ENCODE measurements at regions not wholly inside any gene's neighbourhood (a gene's known extent, or its start where the extent isn't known, plus 50 kb on each side); places are given as distances from the start of the nearest gene placed in this dataset.
"Not testable (repeated sequence)": the region's sequence is repeated elsewhere in the genome, so short reads cannot be mapped to it uniquely, and the experiment has no call there.

GRCh38 chr4:79225360-79225759, 100.5 kb downstream of the NAA11 start:
- in situ Hi-C loops (cut with HindIII; ENCODE audit: low pct_unique_long_range_greater_than_20kb, low sequenced_read_pairs): no loop called here
- no peak for DNase-seq (ENCODE audit: low read depth)

- DNase-seq (ENCODE audit: low read depth): no peak
- in situ Hi-C loops (cut with HindIII; ENCODE audit: low pct_unique_long_range_greater_than_20kb, low sequenced_read_pairs): no loop called here
Observed at GRCh38 chr4:79224777-79225104, 101.1 kb downstream of the NAA11 start.

- DNase-seq (ENCODE audit: low read depth): no peak
- in situ Hi-C loops (cut with HindIII; ENCODE audit: low pct_unique_long_range_greater_than_20kb, low sequenced_read_pairs): no loop called here
Observed at GRCh38 chr4:79223993-79224776, 101.7 kb downstream of the NAA11 start.

GRCh38 chr4:79217025-79217424, 108.8 kb downstream of the NAA11 start:
- in situ Hi-C loops (cut with HindIII; ENCODE audit: low pct_unique_long_range_greater_than_20kb, low sequenced_read_pairs): no loop called here
- no peak for DNase-seq (ENCODE audit: low read depth)

- no peak for DNase-seq (ENCODE audit: low read depth)
- in situ Hi-C loops (cut with HindIII; ENCODE audit: low pct_unique_long_range_greater_than_20kb, low sequenced_read_pairs): no loop called here
Observed at GRCh38 chr4:79213702-79214101, 112.2 kb downstream of the NAA11 start.

GRCh38 chr4:79213010-79213409, 112.9 kb downstream of the NAA11 start:
- in situ Hi-C loops (cut with HindIII; ENCODE audit: low pct_unique_long_range_greater_than_20kb, low sequenced_read_pairs): no loop called here
- no peak for DNase-seq (ENCODE audit: low read depth)

- in situ Hi-C loops (cut with HindIII; ENCODE audit: low pct_unique_long_range_greater_than_20kb, low sequenced_read_pairs): no loop called here
Observed at GRCh38 chr4:79212311-79212710, 113.5 kb downstream of the NAA11 start.

GRCh38 chr4:79211490-79211889, 114.4 kb downstream of the NAA11 start:
- DNase-seq (ENCODE audit: low read depth): no peak
- in situ Hi-C loops (cut with HindIII; ENCODE audit: low pct_unique_long_range_greater_than_20kb, low sequenced_read_pairs): no loop called here

More at GRCh38 chr4:79212311-79212710, 113.5 kb downstream of the NAA11 start:
- no peak for DNase-seq (ENCODE audit: low read depth)

GRCh38 chr4:79210636-79211049, 115.2 kb downstream of the NAA11 start:
- in situ Hi-C loops (cut with HindIII; ENCODE audit: low pct_unique_long_range_greater_than_20kb, low sequenced_read_pairs): no loop called here
- no peak for DNase-seq (ENCODE audit: low read depth)

- in situ Hi-C loops (cut with HindIII; ENCODE audit: low pct_unique_long_range_greater_than_20kb, low sequenced_read_pairs): no loop called here
- peak; percentile 86 for DNase-seq (ENCODE audit: low read depth)
Observed at GRCh38 chr4:79209822-79210635, 115.8 kb downstream of the NAA11 start.

GRCh38 chr4:79209081-79209480, 116.8 kb downstream of the NAA11 start:
- in situ Hi-C loops (cut with HindIII; ENCODE audit: low pct_unique_long_range_greater_than_20kb, low sequenced_read_pairs): no loop called here
- no peak for DNase-seq (ENCODE audit: low read depth)

GRCh38 chr4:79207281-79207680, 118.6 kb downstream of the NAA11 start:
- DNase-seq (ENCODE audit: low read depth): no peak
- in situ Hi-C loops (cut with HindIII; ENCODE audit: low pct_unique_long_range_greater_than_20kb, low sequenced_read_pairs): no loop called here

GRCh38 chr4:79206660-79207059, 119.2 kb downstream of the NAA11 start:
- in situ Hi-C loops (cut with HindIII; ENCODE audit: low pct_unique_long_range_greater_than_20kb, low sequenced_read_pairs): no loop called here
- no peak for DNase-seq (ENCODE audit: low read depth)

GRCh38 chr4:79205121-79205520, 120.7 kb downstream of the NAA11 start:
- in situ Hi-C loops (cut with HindIII; ENCODE audit: low pct_unique_long_range_greater_than_20kb, low sequenced_read_pairs): no loop called here
- no peak for DNase-seq (ENCODE audit: low read depth)

GRCh38 chr4:79201971-79202370, 123.9 kb downstream of the NAA11 start:
- peak; percentile 78 for DNase-seq (ENCODE audit: low read depth)
- in situ Hi-C loops (cut with HindIII; ENCODE audit: low pct_unique_long_range_greater_than_20kb, low sequenced_read_pairs): no loop called here

GRCh38 chr4:79199743-79200142, 126.1 kb downstream of the NAA11 start:
- no peak for DNase-seq (ENCODE audit: low read depth)
- in situ Hi-C loops (cut with HindIII; ENCODE audit: low pct_unique_long_range_greater_than_20kb, low sequenced_read_pairs): no loop called here

- in situ Hi-C loops (cut with HindIII; ENCODE audit: low pct_unique_long_range_greater_than_20kb, low sequenced_read_pairs): no loop called here
- DNase-seq (ENCODE audit: low read depth): no peak
Observed at GRCh38 chr4:79198951-79199587, 126.8 kb downstream of the NAA11 start.

GRCh38 chr4:79197275-79198009, 128.4 kb downstream of the NAA11 start:
- in situ Hi-C loops (cut with HindIII; ENCODE audit: low pct_unique_long_range_greater_than_20kb, low sequenced_read_pairs): no loop called here
- DNase-seq (ENCODE audit: low read depth): no peak

- DNase-seq (ENCODE audit: low read depth); in situ Hi-C loops (cut with HindIII; ENCODE audit: low pct_unique_long_range_greater_than_20kb, low sequenced_read_pairs): not testable (repeated sequence)
Observed at GRCh38 chr4:79191292-79191691, 134.6 kb downstream of the NAA11 start.

All from Caki2 (cell line).